HCT116 (cell line): ENCODE measurements at regions not wholly inside any gene's neighbourhood (a gene's known extent, or its start where the extent isn't known, plus 50 kb on each side); places are given as distances from the start of the nearest gene placed in this dataset.

ENCODE experiments used
- ATAC-seq: fragments of 200-7000 bp; cut with Tn5 transposase; 2 replicates; pipeline ENCODE4 v1.9.1; 2020; ENCODE audit warnings: mild to moderate bottlenecking, moderate library complexity
- BruUV-seq: library from RNA; stranded (reverse); fragments of 400-500 nt; replicated peaks from 2 replicates; lab custom pipeline; 2021; lab: Mats Ljungman, UMichigan
- CTCF ChIA-PET: fragments of 300-600 bp; sonication (Branson Sonifier 250); formaldehyde crosslinking; loops from one replicate; lab custom pipeline; 2021; ENCODE audit warnings: antibody characterized with exemption; lab: Charles Lee
- POLR2A ChIA-PET: fragments of 300-600, 350-600 bp; sonication (Branson Sonifier 250); formaldehyde crosslinking; loops from one replicate; lab custom pipeline; 2021; ENCODE audit warnings: antibody characterized with exemption; lab: Charles Lee
- RAD21 ChIA-PET, 2 experiments: fragments of 300-600 bp; sonication (Branson Sonifier 250); formaldehyde crosslinking; loops; one replicate each; lab custom pipeline; 2023; ENCODE audit warnings: low total read pairs in 2 of 2; ENCODE audit not compliant: uncharacterized antibody in 2 of 2, unreplicated experiment in 2 of 2, low non-redundant PET in 1 of 2; lab: Charles Lee
- DNase-seq: peaks from one replicate; pipeline ENCODE4 v3.0.0-alpha.2; 2010; ENCODE audit warnings: low read depth, low spot score
- H2AFZ ChIP-seq: fragments of 200-600 bp; shearing (Covaris generic), sonication (generic); 2 replicates; pipeline ENCODE4 v1.6.1; 2017; ENCODE audit warnings: low read depth, mixed run types, mixed read lengths, antibody characterized with exemption, low read length; ENCODE audit not compliant: poor library complexity, severe bottlenecking
- H3K27ac ChIP-seq: 2 replicates; pipeline ENCODE4 v1.5.1; 2012; ENCODE audit warnings: low read depth, low read length
- H3K27me3 ChIP-seq: fragments of 200-600 bp; sonication (generic); 2 replicates; pipeline ENCODE4 v1.6.1; 2016; ENCODE audit warnings: mixed run types, low read length, mixed read lengths; ENCODE audit not compliant: insufficient read depth
- H3K36me3 ChIP-seq, 2 experiments: fragments of 200-500 bp in 1 of 2; fragments of 200-600 bp in 1 of 2; sonication (Bioruptor generic) in 1 of 2; sonication (generic) in 1 of 2; 2 replicates each; pipeline versions ENCODE4 v1.5.1 to v1.6.1; 2014 to 2016; ENCODE audit warnings: low read length in 2 of 2, inconsistent platforms in 1 of 2, mixed read lengths in 1 of 2, mixed run types in 1 of 2; ENCODE audit not compliant: insufficient read depth in 2 of 2, control insufficient read depth in 1 of 2
- H3K4me1 ChIP-seq, 2 experiments: fragments of 200-600 bp in 1 of 2; sonication (generic) in 1 of 2; 2 replicates each; pipeline versions ENCODE4 v1.5.1 to v1.6.1; 2012 to 2017; ENCODE audit warnings: low read length in 2 of 2, inconsistent platforms in 1 of 2, mild to moderate bottlenecking in 1 of 2, mixed read lengths in 1 of 2, mixed run types in 1 of 2, moderate library complexity in 1 of 2; ENCODE audit not compliant: insufficient read depth in 2 of 2, control insufficient read depth in 1 of 2
- H3K4me2 ChIP-seq: fragments of 200-600 bp; sonication (generic); 2 replicates; pipeline ENCODE4 v1.6.1; 2017; ENCODE audit warnings: mixed run types, low read length, mixed read lengths
- H3K4me3 ChIP-seq, 2 experiments: fragments of 200-600 bp in 1 of 2; sonication (generic) in 1 of 2; replicated peaks in 1 of 2; 2 replicates each; pipeline ENCODE4 v1.5.1; 2011 to 2016; ENCODE audit warnings: low read length in 2 of 2, control low read depth in 1 of 2, low read depth in 1 of 2, mild to moderate bottlenecking in 1 of 2, mixed read lengths in 1 of 2, mixed run types in 1 of 2
- H3K79me2 ChIP-seq: fragments of 200-600 bp; sonication (generic); 2 replicates; pipeline ENCODE4 v1.6.1; 2017; ENCODE audit warnings: mild to moderate bottlenecking, mixed run types, low read length, moderate library complexity, mixed read lengths; ENCODE audit not compliant: insufficient read depth
- H3K9ac ChIP-seq: fragments of 200-600 bp; sonication (generic); 2 replicates; pipeline ENCODE4 v1.6.1; 2016; ENCODE audit warnings: low read length, mixed read lengths
- H3K9me2 ChIP-seq: fragments of 200-600 bp; sonication (generic), shearing (Covaris generic); 2 replicates; pipeline ENCODE4 v1.6.1; 2017; ENCODE audit warnings: mixed run types, mild to moderate bottlenecking, moderate library complexity; ENCODE audit not compliant: insufficient read depth
- H3K9me3 ChIP-seq, 2 experiments: fragments of 200-500 bp in 1 of 2; fragments of 200-600 bp in 1 of 2; sonication (Bioruptor generic) in 1 of 2; sonication (generic) in 1 of 2; 2 replicates each; pipeline ENCODE4 v1.6.1; 2014 to 2017; ENCODE audit warnings: low read length in 2 of 2, mixed read lengths in 2 of 2, inconsistent platforms in 1 of 2, low read depth in 1 of 2, mild to moderate bottlenecking in 1 of 2, mixed run types in 1 of 2, moderate library complexity in 1 of 2; ENCODE audit not compliant: control insufficient read depth in 1 of 2, insufficient read depth in 1 of 2
- H4K20me1 ChIP-seq: fragments of 200-600 bp; sonication (generic), shearing (Covaris generic); 2 replicates; pipeline ENCODE4 v1.6.1; 2017; ENCODE audit warnings: mixed run types, mild to moderate bottlenecking, moderate library complexity; ENCODE audit not compliant: insufficient read depth
- CEBPB ChIP-seq: IDR thresholded peaks from 2 replicates; pipeline ENCODE4 v1.6.1; 2012; ENCODE audit warnings: low read depth
- EGR1 ChIP-seq: IDR thresholded peaks from 2 replicates; pipeline ENCODE4 v1.6.1; 2012; ENCODE audit warnings: low read depth
- ELF1 ChIP-seq: IDR thresholded peaks from 2 replicates; pipeline ENCODE4 v1.6.1; 2012; ENCODE audit warnings: low read depth, borderline replicate concordance
- EZH2 ChIP-seq: fragments of 200-600 bp; sonication (generic); IDR thresholded peaks from 2 replicates; pipeline ENCODE4 v1.6.1; 2017; ENCODE audit warnings: antibody characterized with exemption, mixed run types
- EZH2phosphoT487 ChIP-seq: fragments of 200-600 bp; IDR thresholded peaks from 2 replicates; pipeline ENCODE4 v1.6.1; 2018; ENCODE audit warnings: antibody characterized with exemption, borderline replicate concordance
- FOSL1 ChIP-seq: IDR thresholded peaks from 2 replicates; pipeline ENCODE4 v1.6.1; 2012; ENCODE audit warnings: low read depth
- JUND ChIP-seq: IDR thresholded peaks from 2 replicates; pipeline ENCODE4 v1.6.1; 2012
- POLR2AphosphoS5 ChIP-seq: IDR thresholded peaks from 2 replicates; pipeline ENCODE4 v1.6.1; 2011; ENCODE audit warnings: mild to moderate bottlenecking, low read depth, low read length, moderate library complexity
- SIN3A ChIP-seq: IDR thresholded peaks from 2 replicates; pipeline ENCODE4 v1.6.1; 2012; ENCODE audit warnings: low read depth
- SRF ChIP-seq: IDR thresholded peaks from 2 replicates; pipeline ENCODE4 v1.6.1; 2012; ENCODE audit warnings: low read depth
- YY1 ChIP-seq: IDR thresholded peaks from 2 replicates; pipeline ENCODE4 v1.6.1; 2011; ENCODE audit warnings: low read length, low read depth, moderate library complexity, mild to moderate bottlenecking; ENCODE audit not compliant: insufficient replicate concordance; ENCODE audit errors: extremely low read depth
- ZNF274 ChIP-seq: fragments of 200-500 bp; sonication (Bioruptor generic); IDR thresholded peaks from 2 replicates; pipeline ENCODE4 v1.6.1; 2014; ENCODE audit warnings: mild to moderate bottlenecking, low read depth, low read length, inconsistent platforms
- intact Hi-C: fragments of 100-400 bp; cut with micrococcal nuclease; formaldehyde crosslinking; loops from 2 replicates; pipeline ENCODE4 v1.10.0; 2022
- TF ChIP-seq, protein P1 (sequence below): IDR thresholded peaks from 2 replicates; pipeline ENCODE4 v1.6.1; 2012
- TF ChIP-seq, protein P2 (sequence below): IDR thresholded peaks from 2 replicates; pipeline ENCODE4 v1.6.1; 2011; ENCODE audit warnings: mild to moderate bottlenecking, low read length, moderate library complexity; ENCODE audit not compliant: insufficient replicate concordance; ENCODE audit errors: extremely low read depth
- TF ChIP-seq, protein P3 (sequence below): IDR thresholded peaks from 2 replicates; pipeline ENCODE4 v1.6.1; 2012; ENCODE audit warnings: low read depth
- TF ChIP-seq, protein P4 (sequence below), 3 experiments: fragments of 200-600 bp in 1 of 3; sonication (generic) in 1 of 3; IDR thresholded peaks in 2 of 3; conservative IDR thresholded peaks in 1 of 3; 2 replicates each; pipeline ENCODE4 v1.5.1; 2012 to 2017; ENCODE audit warnings: low read depth in 2 of 3, low read length in 2 of 3, antibody characterized with exemption in 1 of 3, borderline replicate concordance in 1 of 3, control low read depth in 1 of 3, mild to moderate bottlenecking in 1 of 3, mixed read lengths in 1 of 3, mixed run types in 1 of 3, moderate library complexity in 1 of 3; ENCODE audit not compliant: insufficient read depth in 1 of 3

DNA sequence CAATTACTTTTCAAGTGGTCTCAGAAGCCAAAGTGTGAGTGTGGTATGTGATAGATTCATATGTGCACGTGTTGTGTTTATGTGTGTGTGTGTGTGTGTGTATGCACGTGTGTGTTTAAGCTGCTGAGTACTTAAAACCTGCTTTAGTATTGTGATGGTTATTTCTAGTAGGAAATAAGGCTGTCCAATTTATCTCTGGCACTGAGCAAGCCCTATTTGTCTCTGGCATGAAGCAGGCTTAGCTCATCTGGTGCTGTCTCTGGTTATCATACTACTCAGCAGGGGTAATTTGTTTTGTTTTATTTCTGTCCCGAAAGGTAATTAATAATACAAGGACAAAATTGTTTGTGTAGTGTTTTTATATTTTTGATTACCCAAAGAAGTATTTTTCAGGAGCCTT lies 333.7 kb downstream of the FAT3 start:
- ATAC-seq: no peak
- Histone ChIP-seq H3K9me2 (no peaks in the 10 kb centered on the region), H2AFZ (no peak overlapping the region), H3K9ac (no peak overlapping the region), H4K20me1 (no peaks in the 10 kb centered on the region), H3K9me3 (peaks cover 0 to 3% of the 10 kb centered on the region in 2 experiments; a peak in 1 of 4 replicates), H3K79me2 (no peaks in the 10 kb centered on the region), H3K27ac (no peak overlapping the region), H3K4me2 (no peak overlapping the region), H3K4me1 (no peaks in the 10 kb centered on the region), H3K27me3 (no peaks in the 10 kb centered on the region), H3K36me3 (no peaks in the 10 kb centered on the region), H3K4me3 (no peak overlapping the region)
- intact Hi-C loops: no loop called here
- ChIA-PET POLR2A (no interaction called here), CTCF (no interaction called here), RAD21 (no interaction called here)
- DNase-seq: no peak
- no TSS peak for BruUV-seq
- TF ChIP-seq SRF (no peak), FOSL1 (no peak), ZNF274 (no peak), EZH2phosphoT487 (no peak), EGR1 (no peak), EZH2 (no peak), YY1 (no peak), JUND (no peak), ELF1 (no peak), POLR2AphosphoS5 (no peak), CEBPB (no peak), SIN3A (no peak)
- TF ChIP-seq, protein P1, sequence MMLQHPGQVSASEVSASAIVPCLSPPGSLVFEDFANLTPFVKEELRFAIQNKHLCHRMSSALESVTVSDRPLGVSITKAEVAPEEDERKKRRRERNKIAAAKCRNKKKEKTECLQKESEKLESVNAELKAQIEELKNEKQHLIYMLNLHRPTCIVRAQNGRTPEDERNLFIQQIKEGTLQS: no peak
- TF ChIP-seq, protein P2, sequence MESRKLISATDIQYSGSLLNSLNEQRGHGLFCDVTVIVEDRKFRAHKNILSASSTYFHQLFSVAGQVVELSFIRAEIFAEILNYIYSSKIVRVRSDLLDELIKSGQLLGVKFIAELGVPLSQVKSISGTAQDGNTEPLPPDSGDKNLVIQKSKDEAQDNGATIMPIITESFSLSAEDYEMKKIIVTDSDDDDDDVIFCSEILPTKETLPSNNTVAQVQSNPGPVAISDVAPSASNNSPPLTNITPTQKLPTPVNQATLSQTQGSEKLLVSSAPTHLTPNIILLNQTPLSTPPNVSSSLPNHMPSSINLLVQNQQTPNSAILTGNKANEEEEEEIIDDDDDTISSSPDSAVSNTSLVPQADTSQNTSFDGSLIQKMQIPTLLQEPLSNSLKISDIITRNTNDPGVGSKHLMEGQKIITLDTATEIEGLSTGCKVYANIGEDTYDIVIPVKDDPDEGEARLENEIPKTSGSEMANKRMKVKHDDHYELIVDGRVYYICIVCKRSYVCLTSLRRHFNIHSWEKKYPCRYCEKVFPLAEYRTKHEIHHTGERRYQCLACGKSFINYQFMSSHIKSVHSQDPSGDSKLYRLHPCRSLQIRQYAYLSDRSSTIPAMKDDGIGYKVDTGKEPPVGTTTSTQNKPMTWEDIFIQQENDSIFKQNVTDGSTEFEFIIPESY: no peak
- TF ChIP-seq, protein P3, sequence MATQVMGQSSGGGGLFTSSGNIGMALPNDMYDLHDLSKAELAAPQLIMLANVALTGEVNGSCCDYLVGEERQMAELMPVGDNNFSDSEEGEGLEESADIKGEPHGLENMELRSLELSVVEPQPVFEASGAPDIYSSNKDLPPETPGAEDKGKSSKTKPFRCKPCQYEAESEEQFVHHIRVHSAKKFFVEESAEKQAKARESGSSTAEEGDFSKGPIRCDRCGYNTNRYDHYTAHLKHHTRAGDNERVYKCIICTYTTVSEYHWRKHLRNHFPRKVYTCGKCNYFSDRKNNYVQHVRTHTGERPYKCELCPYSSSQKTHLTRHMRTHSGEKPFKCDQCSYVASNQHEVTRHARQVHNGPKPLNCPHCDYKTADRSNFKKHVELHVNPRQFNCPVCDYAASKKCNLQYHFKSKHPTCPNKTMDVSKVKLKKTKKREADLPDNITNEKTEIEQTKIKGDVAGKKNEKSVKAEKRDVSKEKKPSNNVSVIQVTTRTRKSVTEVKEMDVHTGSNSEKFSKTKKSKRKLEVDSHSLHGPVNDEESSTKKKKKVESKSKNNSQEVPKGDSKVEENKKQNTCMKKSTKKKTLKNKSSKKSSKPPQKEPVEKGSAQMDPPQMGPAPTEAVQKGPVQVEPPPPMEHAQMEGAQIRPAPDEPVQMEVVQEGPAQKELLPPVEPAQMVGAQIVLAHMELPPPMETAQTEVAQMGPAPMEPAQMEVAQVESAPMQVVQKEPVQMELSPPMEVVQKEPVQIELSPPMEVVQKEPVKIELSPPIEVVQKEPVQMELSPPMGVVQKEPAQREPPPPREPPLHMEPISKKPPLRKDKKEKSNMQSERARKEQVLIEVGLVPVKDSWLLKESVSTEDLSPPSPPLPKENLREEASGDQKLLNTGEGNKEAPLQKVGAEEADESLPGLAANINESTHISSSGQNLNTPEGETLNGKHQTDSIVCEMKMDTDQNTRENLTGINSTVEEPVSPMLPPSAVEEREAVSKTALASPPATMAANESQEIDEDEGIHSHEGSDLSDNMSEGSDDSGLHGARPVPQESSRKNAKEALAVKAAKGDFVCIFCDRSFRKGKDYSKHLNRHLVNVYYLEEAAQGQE: no peak
- TF ChIP-seq, protein P4, sequence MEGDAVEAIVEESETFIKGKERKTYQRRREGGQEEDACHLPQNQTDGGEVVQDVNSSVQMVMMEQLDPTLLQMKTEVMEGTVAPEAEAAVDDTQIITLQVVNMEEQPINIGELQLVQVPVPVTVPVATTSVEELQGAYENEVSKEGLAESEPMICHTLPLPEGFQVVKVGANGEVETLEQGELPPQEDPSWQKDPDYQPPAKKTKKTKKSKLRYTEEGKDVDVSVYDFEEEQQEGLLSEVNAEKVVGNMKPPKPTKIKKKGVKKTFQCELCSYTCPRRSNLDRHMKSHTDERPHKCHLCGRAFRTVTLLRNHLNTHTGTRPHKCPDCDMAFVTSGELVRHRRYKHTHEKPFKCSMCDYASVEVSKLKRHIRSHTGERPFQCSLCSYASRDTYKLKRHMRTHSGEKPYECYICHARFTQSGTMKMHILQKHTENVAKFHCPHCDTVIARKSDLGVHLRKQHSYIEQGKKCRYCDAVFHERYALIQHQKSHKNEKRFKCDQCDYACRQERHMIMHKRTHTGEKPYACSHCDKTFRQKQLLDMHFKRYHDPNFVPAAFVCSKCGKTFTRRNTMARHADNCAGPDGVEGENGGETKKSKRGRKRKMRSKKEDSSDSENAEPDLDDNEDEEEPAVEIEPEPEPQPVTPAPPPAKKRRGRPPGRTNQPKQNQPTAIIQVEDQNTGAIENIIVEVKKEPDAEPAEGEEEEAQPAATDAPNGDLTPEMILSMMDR (IDR thresholded peaks at IDR 0.05 in 2 of 3, conservative IDR thresholded peaks at IDR 0.05 in 1 of 3; ENCODE audit: borderline replicate concordance in 1 of 3, insufficient read depth in 1 of 3, low read depth in 2 of 3, low read length in 2 of 3): no peak
